GM21717 (cell line): ENCODE measurements at regions not wholly inside any gene's neighbourhood (a gene's known extent, or its start where the extent isn't known, plus 50 kb on each side); places are given as distances from the start of the nearest gene placed in this dataset.
"Not testable (repeated sequence)": the region's sequence is repeated elsewhere in the genome, so short reads cannot be mapped to it uniquely, and the experiment has no call there.

Experiments used
- ATAC-seq: cut with Tn5 transposase; IDR thresholded peaks from one replicate; pipeline ENCODE4 v1.9.1; 2021; ENCODE audit warnings: mild to moderate bottlenecking, moderate library complexity; ENCODE audit not compliant: unreplicated experiment

DNA sequence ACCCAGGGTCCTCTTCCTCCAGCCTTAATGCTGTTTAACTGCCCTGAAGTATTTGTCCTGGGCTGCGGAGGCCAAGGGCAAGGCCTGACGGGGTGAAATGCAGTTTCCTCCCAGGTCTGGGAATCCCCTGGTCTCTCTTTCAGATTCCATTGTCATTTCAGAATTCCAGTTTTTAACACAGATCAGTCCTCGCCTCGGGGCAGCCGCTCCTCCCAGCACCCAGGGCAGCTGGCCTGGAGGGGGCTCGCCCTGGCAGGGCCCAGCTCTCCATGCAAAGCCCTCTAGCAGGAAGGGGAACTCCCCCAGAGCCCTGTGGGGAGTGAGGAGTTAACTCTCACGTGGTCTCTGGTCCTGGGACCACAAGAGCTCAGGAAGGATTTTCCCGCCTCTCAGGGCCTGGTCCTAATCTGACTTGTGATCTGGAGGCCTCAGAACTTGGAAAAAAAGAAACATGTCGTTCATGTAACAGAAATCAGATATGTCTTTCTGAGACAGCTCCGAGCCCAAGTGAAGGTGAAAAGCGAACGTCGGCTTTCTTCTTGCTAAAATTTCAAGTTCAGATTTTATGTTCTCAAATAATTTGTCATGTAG, 265.6 kb upstream of the SFSWAP start:
- ATAC-seq: no peak

DNA sequence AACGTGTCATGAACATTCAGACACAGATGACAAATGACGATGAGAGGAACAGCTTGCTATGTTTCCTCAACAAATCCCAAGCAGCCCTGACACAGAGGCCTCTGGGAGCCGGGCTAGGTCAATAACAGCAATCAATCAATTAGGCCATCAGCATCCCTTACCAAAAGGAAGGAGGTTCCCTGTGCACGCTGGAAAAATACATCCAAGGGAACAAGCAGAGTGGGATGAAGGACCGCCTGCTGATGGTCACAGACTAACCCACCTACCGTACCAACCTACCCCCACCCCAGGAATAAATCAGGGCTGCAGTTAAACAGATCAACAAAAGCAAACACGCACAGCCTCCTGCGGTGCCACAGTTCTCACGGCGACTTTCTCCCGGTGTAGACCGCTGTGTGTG, 265.1 kb upstream of the SFSWAP start:
- ATAC-seq: no peak

DNA sequence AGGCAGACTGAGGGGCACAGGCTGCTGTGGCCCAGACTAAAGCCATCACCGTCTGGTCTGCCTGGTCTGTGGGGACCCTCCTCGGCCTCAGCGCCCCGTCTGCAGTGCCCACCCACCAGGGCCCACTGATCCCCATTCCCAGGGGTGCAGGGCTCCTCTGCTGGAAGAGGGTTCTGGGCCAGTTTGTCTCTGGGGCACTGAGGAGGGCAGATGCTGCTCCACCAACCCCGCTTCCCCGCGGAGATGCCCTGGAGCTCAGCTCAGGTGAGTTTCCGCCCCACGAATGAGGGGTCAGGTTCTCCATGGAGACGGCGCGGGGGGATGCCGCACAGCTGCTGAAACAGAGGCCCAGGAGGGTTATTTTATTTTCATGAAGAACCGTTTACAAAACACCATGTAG, 263.3 kb upstream of the SFSWAP start:
- not testable (repeated sequence) for ATAC-seq

DNA sequence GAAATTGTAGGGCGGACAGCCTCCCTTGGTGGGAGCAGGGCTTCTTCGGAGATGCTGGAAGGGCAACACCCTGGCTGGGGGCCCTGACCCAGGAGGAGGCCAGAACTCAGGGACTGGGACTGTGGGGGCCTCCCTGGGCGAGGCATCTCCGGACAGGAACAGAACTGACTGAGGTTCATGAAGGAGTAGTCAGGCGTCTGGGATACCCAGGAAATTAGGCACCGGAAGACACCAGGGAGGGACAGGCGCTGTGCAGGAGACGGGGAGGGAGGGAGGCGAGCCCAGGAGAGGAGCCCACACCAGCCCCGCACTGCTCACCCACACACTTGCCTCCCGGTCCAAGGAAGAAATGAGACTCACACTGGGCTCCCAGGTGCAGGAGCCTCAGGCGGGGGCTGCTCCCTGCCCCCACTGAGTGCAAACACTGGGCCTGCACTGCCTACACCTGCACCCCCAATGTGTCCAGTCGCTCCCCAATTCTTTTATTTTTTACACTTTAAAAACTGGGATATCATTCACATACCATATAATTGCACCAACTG, 262.6 kb upstream of the SFSWAP start:
- ATAC-seq: no peak

DNA sequence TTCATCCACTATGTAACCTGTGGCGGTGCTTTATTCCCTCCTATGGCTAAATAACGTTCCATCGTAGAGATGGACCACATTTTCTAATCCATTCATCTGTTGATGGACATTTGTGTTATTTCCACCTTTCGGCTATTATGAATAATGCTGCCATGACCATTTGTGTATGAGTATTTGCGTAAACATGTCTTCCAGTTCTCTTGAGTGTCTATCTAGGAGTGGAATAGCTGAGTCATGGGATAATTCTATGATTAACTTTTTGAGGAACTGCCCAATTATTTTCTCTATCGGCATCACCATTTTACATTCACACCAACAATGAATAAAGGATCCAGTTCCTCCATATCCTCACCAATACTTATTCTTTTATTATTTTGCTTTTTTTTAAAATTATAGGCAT, 261.9 kb upstream of the SFSWAP start:
- ATAC-seq: no peak

DNA sequence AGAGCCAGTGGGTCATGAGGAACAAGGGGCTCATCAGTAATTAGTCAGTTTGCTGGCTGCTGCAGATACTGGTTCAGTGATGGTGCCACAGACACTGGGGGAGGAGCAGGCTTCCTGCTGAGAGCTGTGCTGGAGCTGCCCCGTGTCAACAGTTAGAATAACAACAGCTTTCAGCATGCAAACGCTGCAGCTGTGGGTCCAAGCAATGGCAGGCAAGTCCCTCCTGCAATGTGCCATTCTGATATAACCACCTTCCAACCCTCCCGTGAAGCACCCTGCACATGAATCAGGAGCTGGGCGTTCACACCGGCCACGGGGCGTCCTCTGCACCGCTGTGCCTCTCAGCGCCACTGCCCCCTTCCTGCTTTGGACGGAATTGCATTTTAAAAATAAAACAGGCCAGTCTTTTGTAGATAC, 258.4 kb upstream of the SFSWAP start:
- no peak for ATAC-seq

DNA sequence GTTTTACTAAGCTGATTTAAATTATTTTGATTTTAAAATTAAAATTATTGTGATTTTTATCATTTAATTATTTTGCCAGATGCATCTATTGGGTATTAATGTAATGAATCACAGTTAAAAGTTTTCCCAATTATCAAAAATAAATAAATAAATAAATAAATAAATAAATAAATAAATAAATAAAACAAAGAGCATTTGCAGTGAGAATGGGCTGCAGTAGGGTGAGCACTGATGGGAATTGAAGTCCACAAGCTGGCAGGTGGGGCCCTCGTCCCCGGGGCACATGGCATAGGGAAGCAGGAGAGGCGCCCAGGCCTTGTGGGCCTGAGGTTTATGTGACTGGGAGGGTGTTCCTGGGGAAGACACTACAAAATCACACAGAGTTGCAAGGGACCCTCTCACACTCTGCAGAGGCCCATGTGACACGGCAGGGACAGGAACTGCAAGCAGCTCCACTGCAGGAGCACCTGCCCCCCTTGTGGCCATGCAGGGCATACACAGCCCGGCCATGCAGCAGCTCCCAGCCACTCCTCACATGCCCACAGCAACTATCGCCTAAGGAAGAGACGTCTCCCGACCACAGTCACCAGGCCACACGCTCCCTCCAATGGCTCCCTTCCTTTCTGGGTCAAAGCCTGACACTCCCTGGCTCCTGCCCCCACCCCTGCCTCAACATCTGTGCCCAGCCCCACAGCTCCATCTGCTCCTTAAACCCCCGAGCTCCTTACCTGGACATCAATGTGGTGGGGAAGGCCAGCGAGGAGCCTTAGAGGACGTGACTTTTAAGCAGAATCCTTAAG, 256.3 kb upstream of the SFSWAP start:
- peak; percentile 70 for ATAC-seq

DNA sequence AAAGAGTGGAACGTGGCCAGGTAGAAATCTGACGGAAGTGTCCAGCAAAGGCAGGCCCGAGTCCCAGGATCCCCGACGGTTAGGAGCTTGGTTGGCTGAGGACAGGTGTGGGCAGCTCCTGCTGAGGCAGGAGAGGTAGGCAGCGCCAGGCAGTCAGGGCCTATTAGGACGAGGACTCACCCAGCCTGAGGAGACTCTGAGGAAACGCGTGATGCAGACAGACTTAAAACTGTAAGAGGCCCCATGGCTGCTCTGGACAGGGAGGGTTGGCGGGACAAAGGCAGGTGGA, 255.7 kb upstream of the SFSWAP start:
- ATAC-seq: no peak

DNA sequence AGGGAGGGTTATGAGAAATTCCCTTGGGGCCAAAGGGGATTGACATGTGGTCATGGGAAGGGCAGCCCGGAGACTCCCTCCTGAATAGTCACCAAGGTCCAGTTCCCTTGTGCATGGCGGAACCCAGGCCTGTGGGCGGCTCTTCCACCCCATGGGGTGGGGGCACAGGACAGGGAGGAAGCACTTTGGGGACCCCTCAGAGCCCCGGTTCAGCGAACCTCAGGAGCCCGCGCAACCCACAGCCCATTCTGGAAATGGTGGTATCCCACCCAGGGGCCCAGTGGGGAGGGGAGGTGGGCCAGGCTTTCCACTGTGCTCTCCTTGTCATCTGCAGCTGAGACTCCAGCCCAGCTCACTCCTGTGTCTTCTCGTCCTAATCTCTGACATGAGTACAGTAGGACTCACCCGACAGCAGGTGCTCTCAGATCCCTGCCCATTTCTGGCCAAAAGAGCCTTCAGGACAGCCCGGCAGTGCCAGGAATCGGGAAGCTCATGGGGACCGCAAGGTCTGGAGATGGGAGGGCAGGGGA, 255.2 kb upstream of the SFSWAP start:
- no peak for ATAC-seq

DNA sequence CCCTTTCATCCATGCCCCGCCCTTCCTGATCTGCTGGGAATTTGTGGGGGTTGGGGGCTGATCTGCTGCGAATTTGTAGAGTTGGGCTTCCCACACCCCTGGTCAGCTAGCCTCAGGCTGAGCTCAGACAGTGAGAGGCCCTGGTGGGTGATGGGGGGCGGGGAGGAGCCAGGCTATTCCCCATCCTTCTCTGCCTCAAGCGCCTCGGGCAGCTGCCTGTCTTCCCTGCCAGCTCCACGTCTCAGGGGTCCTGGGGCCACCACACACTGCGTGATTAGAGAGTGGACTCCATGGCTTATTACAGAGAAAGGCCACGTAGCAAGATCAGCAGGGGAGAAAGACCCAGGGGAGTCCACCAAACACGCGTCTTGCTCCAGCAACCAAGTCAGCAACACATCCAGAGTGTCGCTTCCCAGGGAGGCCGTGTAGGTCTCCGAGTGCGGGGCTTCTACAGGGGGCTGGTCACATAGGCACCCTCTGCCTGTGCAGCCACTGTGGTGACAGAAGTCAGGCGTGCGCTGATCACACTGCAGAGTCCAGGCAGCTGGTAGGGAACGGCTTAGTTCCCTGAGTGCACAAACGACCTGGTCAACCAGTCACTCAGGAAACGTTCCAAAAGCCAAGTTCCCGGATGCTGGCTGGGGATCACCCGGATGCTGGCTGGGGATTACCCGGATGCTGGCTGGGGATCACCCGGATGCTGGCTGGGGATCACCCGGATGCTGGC, 254.4 kb upstream of the SFSWAP start:
- no peak for ATAC-seq

DNA sequence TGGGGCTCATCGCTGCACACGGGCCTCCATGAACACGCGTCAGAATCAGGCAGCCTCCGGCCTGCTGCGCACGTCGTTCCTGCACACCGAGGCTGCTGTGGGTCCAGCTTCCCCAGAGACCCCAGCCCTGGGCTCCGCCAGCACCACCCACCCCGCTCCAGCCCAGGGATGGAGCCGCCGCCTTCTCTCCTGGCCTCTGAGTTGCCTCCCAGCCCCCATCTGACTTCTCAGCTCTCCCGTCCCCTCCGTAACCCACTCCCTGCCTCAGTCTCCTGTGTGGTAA, 253.9 kb upstream of the SFSWAP start:
- no peak for ATAC-seq

DNA sequence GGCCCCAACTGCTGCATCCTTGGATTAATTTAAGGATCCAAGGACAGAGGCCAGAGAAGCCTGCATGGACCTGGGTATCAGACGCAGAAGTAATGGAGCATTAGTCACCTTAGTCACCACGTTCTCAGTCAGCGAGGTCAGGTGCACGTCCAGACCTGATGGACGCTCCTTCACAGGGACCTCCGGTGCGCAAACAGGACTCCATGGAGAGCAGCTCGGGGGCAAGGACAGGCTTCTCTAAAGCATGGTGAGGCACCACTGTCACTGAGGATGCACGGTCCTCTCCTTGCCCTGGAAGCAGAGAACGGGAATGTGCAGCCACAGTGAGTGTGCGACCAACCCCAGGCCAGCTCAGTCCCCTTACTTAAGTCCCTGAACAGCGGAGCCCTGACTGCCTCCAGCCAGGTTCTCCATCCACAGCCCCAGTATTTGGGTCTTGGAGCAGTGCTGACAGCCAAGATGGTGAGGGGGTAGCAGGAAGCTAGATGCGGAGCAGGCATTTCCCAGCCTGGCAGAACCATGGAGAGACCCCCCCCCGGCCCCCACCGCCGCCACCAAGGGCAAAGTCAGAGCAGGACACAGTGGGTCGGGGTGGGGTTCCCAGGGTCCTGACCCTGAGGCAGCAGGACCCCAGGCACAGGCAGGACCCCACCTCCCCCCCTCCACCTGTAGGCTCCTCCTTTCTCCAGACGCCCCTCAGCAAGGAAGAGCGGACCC, 253.4 kb upstream of the SFSWAP start:
- no peak for ATAC-seq

DNA sequence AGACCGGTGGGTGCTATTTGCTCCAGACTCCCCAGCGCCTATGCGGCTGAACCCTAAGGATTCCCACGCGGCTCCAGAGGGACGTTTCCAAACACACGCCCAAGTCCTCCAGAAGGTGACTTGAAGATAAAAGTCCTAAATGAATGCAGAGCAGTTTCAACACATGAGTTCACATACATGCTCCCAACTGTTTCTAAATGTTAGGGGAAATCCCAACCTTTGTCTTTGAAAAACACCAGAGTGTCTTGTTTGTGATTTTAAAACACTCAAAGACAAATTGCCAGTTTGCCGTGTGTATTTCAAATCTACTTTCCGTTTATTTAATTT, 252.9 kb upstream of the SFSWAP start:
- ATAC-seq: no peak

DNA sequence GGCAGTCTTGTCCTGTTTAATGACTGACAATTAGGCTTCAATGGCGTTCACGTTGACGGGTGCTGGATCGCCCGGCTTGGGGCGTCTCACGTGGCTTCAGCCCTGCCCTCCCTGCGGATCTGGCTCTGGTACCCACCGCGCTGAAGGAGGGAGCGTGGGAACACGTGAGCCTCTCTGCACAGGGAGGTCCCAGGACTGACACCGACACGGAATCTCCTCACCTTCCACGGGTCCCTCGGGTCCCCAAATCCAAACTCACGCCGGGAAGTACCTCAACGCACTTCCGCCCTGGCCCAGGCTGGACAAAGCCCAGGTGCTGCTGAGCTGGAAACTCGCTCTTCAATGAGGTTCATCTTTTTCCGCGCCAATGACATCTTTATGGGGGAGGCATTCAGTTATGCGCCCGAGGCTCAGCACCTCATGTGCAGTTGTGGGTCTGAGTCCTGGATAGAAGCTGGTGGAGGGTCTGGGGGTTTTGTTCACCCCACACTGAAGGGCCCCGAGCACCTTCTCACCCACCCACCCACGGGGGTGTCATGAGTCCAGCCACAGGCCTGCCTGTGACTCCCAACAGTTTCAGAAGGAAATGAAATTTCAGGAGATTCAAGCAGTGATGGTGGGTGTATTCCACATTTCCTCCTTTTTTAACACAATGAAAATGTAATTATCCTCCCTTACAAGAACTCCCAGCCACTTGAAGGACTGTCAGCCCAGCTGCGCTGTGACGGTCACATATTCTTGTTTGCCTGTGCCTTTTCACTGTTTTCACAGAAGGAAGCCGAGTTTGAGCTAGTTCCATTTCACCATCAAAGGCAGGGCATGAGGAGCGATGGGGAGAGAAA, 251.7 kb upstream of the SFSWAP start:
- no peak for ATAC-seq

DNA sequence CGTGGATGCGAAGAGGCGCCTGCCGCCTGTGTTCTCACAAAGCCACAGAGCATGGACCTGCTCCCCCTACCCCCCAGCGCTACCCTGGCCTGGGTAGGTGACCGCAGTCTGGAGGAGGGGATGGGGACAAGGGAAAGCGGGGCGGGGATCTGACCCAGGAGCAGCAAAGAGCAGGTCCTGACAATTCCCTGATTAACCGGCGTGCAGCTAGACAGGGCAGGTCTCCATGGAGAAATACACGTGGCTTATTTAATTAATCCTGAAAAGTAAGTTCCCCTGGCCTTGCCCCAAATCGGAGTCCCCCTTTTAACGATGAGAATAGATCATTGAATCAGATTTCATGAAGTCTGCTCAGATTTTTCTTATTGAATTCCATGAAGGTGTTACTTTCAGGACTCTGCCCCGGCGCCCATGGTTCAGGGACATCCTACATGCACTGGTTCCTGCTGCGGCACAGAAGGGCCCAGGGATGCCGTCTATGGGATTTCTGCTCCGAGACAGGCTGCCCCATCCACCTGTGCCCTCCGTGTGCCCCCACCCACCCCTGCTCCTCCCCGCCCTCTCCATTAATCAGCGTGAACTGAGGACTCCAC, 251.0 kb upstream of the SFSWAP start:
- no peak for ATAC-seq

DNA sequence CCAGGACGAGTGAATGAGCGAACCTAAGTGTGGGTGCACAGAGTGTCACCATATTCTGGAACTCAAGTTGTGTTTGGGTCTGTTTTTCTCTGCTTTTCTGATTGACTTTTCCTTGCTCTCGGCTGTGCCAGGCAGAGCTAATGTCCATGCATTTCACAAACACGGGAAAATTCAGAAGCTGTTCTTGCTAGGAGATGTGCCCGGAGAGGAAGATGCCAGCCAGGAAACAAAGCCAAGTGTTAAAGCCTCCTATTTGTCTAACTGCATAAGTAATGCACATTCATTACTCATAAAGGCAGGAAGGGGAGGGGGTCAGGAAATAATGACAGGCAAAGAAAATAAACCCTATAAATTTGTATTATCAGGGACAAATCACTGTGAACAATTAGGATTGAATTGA, 250.4 kb upstream of the SFSWAP start:
- no peak for ATAC-seq

DNA sequence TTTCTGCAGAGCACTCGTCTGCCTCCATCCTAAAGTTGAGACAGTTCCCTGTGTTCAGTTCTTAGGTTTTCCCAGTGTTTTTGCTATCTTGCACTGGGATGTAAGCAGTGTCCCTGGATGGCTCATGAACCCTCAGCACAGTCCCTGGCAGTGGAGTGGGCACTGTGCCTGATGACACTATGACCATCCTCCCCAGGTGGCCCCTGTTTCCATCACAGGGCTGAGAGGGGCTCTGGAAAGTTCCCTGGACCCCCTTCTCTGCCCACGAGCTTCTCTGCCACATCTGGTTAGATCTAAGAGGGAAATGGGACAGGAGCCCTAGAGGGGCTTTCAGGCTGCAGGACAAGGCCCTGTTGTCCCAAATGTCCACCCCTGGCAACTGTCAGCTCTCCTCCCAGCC, 249.8 kb upstream of the SFSWAP start:
- ATAC-seq: no peak

DNA sequence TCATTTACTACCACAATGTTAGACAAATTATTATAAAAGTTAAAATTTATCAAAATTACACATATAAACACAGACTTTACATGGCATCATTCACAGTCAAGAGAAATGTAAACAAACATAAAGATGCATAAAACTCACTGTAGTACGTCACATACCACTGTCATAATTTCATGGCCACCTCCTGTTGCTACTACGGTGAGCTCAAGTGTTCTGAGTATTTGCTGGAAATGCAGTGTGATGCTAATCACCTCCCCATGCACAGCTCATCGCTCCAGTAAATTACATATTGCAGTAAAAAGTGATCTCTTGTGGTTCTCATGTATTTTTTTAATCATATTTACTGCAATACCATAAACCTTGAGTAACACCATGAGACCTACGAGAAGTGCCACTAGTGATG, 247.7 kb upstream of the SFSWAP start:
- ATAC-seq: no peak

DNA sequence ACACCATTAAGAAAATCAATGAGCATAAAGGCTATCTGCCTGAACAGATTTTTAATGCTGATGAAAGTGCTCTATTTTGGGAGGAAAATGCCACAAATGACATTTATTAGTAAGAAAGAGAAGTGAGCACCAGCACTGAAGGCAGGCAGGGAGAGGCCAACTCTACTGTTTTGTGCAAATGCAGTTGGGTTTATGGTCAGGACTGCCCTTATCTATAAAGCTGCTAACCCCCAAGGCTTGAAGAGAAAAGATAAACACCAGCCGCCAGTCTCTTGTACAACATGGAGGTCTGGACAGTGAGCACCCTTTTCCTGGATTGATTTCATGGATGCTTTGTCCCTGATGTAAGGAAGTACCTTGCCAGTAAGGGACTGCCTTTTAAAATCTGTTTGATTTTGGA, 246.8 kb upstream of the SFSWAP start:
- no peak for ATAC-seq

DNA sequence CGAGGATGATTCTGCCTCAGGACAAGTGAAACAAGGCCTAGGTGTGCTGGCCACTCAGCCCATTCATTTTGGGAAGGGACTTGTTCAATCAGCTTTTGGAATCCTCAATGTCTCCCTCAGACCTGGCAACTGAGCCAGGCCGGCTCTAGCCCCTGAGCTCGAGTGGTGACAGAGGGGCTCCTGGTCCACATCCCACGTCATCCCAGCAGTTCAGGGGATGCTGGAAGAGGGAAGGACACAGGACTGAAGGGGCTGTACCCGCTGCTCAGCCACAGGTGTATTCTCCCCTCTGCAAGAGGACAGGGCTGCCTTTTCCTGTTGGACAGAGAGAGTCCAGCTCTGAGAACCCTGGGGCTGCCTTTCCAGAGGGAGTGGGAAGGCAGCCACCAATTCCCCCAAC, 244.6 kb upstream of the SFSWAP start:
- no peak for ATAC-seq
